Thyroid gland (tissue), 4 donors: ENCODE measurements at regions not wholly inside any gene's neighbourhood (a gene's known extent, or its start where the extent isn't known, plus 50 kb on each side); places are given as distances from the start of the nearest gene placed in this dataset.

ENCODE experiments used
- POLR2A ChIP-seq, 2 donors: fragments of 450-650 bp; IDR thresholded peaks; one replicate each; pipeline ENCODE4 v1.6.1; 2017; ENCODE audit warnings: antibody characterized with exemption in 2 of 2, mild to moderate bottlenecking in 2 of 2, moderate library complexity in 1 of 2
- TF ChIP-seq, protein P1 (sequence below), 6 experiments: fragments of 200-600 bp in 3 of 6; fragments of 450-650 bp in 3 of 6; sonication (generic) in 3 of 6; IDR thresholded peaks; one replicate each; pipeline ENCODE4 v1.5.1; 2016 to 2019; ENCODE audit warnings: antibody characterized with exemption in 6 of 6, mild to moderate bottlenecking in 2 of 6, inconsistent platforms in 1 of 6, moderate library complexity in 1 of 6

DNA sequence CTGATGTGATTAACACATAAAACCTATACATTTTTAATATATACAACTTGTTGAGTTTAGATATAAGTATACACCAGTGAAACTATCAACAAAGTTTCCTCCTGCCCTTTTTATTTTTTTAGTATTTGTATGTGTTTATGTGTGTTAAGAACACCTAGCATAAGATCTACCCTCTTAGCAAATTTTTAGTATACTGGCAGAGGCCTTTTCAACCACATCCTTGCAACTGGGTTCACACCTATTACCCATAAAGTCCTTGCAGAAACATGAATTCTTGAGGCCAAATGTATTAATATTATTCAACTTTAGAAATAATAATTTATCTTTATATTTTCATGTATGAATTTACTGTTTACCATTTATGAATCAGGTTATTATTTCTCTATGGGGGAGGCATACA lies 119.7 kb upstream of the CRIM1 start:
- TF ChIP-seq, protein P1, sequence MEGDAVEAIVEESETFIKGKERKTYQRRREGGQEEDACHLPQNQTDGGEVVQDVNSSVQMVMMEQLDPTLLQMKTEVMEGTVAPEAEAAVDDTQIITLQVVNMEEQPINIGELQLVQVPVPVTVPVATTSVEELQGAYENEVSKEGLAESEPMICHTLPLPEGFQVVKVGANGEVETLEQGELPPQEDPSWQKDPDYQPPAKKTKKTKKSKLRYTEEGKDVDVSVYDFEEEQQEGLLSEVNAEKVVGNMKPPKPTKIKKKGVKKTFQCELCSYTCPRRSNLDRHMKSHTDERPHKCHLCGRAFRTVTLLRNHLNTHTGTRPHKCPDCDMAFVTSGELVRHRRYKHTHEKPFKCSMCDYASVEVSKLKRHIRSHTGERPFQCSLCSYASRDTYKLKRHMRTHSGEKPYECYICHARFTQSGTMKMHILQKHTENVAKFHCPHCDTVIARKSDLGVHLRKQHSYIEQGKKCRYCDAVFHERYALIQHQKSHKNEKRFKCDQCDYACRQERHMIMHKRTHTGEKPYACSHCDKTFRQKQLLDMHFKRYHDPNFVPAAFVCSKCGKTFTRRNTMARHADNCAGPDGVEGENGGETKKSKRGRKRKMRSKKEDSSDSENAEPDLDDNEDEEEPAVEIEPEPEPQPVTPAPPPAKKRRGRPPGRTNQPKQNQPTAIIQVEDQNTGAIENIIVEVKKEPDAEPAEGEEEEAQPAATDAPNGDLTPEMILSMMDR (IDR thresholded peaks at IDR 0.05), result no peak
- no peak for TF ChIP-seq POLR2A (IDR thresholded peaks at IDR 0.05)
